ENCODE measurements at regions not wholly inside any gene's neighbourhood (a gene's known extent, or its start where the extent isn't known, plus 50 kb on each side); places are given as distances from the start of the nearest gene placed in this dataset.

- TF ChIP-seq POLR2AphosphoS5 (IDR thresholded peaks at IDR 0.05; ENCODE audit: low read depth, low read length), result no peak
- no peak for TF ChIP-seq FOXP2 (optimal IDR thresholded peaks at IDR 0.05; ENCODE audit: borderline replicate concordance, extremely low read depth, extremely low read length, insufficient read depth)
- TF ChIP-seq, protein P1, sequence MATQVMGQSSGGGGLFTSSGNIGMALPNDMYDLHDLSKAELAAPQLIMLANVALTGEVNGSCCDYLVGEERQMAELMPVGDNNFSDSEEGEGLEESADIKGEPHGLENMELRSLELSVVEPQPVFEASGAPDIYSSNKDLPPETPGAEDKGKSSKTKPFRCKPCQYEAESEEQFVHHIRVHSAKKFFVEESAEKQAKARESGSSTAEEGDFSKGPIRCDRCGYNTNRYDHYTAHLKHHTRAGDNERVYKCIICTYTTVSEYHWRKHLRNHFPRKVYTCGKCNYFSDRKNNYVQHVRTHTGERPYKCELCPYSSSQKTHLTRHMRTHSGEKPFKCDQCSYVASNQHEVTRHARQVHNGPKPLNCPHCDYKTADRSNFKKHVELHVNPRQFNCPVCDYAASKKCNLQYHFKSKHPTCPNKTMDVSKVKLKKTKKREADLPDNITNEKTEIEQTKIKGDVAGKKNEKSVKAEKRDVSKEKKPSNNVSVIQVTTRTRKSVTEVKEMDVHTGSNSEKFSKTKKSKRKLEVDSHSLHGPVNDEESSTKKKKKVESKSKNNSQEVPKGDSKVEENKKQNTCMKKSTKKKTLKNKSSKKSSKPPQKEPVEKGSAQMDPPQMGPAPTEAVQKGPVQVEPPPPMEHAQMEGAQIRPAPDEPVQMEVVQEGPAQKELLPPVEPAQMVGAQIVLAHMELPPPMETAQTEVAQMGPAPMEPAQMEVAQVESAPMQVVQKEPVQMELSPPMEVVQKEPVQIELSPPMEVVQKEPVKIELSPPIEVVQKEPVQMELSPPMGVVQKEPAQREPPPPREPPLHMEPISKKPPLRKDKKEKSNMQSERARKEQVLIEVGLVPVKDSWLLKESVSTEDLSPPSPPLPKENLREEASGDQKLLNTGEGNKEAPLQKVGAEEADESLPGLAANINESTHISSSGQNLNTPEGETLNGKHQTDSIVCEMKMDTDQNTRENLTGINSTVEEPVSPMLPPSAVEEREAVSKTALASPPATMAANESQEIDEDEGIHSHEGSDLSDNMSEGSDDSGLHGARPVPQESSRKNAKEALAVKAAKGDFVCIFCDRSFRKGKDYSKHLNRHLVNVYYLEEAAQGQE (IDR thresholded peaks at IDR 0.05; ENCODE audit: insufficient read depth in 1 of 2, low read depth in 2 of 2, low read length in 2 of 2), result no peak
- no peak for TF ChIP-seq TAF1 (IDR thresholded peaks at IDR 0.05; ENCODE audit: borderline replicate concordance, insufficient read depth, low read length)
- no peak for TF ChIP-seq SIN3A (IDR thresholded peaks at IDR 0.05; ENCODE audit: borderline replicate concordance, insufficient read depth, low read length)
Measured at GRCh38 chr10:81569488-81569887, 305.5 kb upstream of the NRG3 start.

DNA sequence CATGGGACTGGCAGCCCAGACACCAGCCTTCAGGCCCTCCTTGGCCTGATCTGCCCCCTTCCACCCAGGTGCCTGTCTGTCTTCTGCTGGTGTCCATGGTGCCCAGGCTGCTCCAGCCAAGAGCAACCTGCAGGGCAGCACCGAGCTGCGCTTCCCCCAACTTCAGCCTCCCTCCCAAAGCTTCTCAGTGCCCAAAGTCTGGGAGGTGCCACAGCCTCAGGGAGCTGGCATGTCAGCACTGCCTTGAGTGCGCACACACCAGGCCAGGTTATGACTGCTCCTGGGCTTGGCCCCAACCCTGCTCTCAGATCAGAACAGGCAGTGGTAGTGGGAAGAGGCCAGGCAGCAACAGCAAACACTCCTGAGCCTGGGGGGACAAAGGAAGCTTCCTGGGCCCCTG, 304.6 kb upstream of the NRG3 start:
- TF ChIP-seq SIN3A (IDR thresholded peaks at IDR 0.05; ENCODE audit: borderline replicate concordance, insufficient read depth, low read length) (no peak), TAF1 (IDR thresholded peaks at IDR 0.05; ENCODE audit: borderline replicate concordance, insufficient read depth, low read length) (no peak), POLR2AphosphoS5 (IDR thresholded peaks at IDR 0.05; ENCODE audit: low read depth, low read length) (no peak), FOXP2 (optimal IDR thresholded peaks at IDR 0.05; ENCODE audit: borderline replicate concordance, extremely low read depth, extremely low read length, insufficient read depth) (no peak)
- TF ChIP-seq, protein P1 (IDR thresholded peaks at IDR 0.05; ENCODE audit: insufficient read depth in 1 of 2, low read depth in 2 of 2, low read length in 2 of 2), result no peak

DNA sequence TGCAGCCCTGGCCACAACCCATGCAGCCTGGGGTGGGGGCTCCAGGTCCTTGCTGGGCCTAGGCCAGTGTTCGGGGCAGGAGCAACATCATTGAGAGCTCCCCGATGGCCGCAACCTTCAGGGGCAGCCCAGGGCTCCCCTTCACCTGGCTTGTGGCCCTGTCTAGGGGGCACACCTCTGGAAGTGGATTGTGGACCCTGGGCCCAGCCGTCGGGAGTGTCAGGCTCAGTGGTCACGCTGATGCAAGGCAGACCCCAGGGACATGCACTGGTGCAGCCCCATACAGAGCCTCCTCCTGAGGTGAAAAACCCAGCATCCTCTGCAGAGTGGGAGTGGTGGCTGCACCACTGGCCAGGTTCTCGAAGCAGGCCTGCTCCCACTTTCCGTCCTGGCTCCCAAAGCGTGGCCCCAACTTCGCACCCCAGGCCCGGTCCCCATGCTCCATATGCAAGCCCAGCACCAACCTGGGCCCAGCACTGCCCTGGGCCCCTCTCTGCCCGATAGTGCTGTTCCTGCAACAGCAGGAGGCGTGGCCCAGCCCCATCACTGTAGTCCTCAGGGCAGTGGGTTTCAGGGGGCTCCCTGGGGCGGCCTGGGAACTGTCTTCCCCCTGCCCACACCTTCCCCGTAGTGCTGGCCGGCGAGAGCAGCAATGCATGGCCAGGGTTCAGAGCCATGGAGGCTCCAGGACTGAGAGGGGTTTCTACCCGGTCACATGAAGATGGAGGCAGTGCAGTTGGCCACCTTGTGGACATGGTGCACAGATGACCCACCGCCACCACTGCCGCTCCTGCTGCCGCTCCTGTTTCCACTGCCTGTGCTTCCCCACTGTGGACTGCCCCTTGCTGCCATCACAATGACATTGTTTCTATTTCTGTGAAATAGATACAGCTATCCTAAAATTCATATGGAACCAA, 303.9 kb upstream of the NRG3 start:
- TF ChIP-seq SIN3A (IDR thresholded peaks at IDR 0.05; ENCODE audit: borderline replicate concordance, insufficient read depth, low read length) (no peak), FOXP2 (optimal IDR thresholded peaks at IDR 0.05; ENCODE audit: borderline replicate concordance, extremely low read depth, extremely low read length, insufficient read depth) (no peak), POLR2AphosphoS5 (IDR thresholded peaks at IDR 0.05; ENCODE audit: low read depth, low read length) (no peak), TAF1 (IDR thresholded peaks at IDR 0.05; ENCODE audit: borderline replicate concordance, insufficient read depth, low read length) (no peak)
- TF ChIP-seq, protein P1 (IDR thresholded peaks at IDR 0.05; ENCODE audit: insufficient read depth in 1 of 2, low read depth in 2 of 2, low read length in 2 of 2), result no peak

- TF ChIP-seq SIN3A (IDR thresholded peaks at IDR 0.05; ENCODE audit: borderline replicate concordance, insufficient read depth, low read length), result no peak
- TF ChIP-seq POLR2AphosphoS5 (IDR thresholded peaks at IDR 0.05; ENCODE audit: low read depth, low read length), result no peak
- TF ChIP-seq TAF1 (IDR thresholded peaks at IDR 0.05; ENCODE audit: borderline replicate concordance, insufficient read depth, low read length), result no peak
- TF ChIP-seq FOXP2 (optimal IDR thresholded peaks at IDR 0.05; ENCODE audit: borderline replicate concordance, extremely low read depth, extremely low read length, insufficient read depth), result no peak
- TF ChIP-seq, protein P1 (IDR thresholded peaks at IDR 0.05; ENCODE audit: insufficient read depth in 1 of 2, low read depth in 2 of 2, low read length in 2 of 2), result no peak
Measured at GRCh38 chr10:81575036-81575435, 300.0 kb upstream of the NRG3 start.

Measured in PFSK-1 (cell line).